SIG-M5 treated with dmso at 0.1 percent for 504 hours (cell line): ENCODE measurements at regions not wholly inside any gene's neighbourhood (a gene's known extent, or its start where the extent isn't known, plus 50 kb on each side); places are given as distances from the start of the nearest gene placed in this dataset.
"Not testable (repeated sequence)": the region's sequence is repeated elsewhere in the genome, so short reads cannot be mapped to it uniquely, and the experiment has no call there.

Experiments used
- DNase-seq: peaks from one replicate; lab custom pipeline; 2025; ENCODE audit not compliant: unreplicated experiment; lab: John Stamatoyannopoulos, UW

GRCh38 chr4:9110700-9111099 is 59.5 kb upstream of the FAM90A26 start:
- not testable (repeated sequence) for DNase-seq

GRCh38 chr4:9103148-9103524 is 67.1 kb upstream of the FAM90A26 start:
- DNase-seq: not testable (repeated sequence)

GRCh38 chr4:9102471-9103147 is 67.6 kb upstream of the FAM90A26 start:
- peak; percentile 10 for DNase-seq

- DNase-seq: not testable (repeated sequence)
These were observed 73.9 kb upstream of the FAM90A26 start for GRCh38 chr4:9096330-9096729.

GRCh38 chr4:9078796-9079195 is 91.4 kb upstream of the FAM90A26 start:
- DNase-seq: not testable (repeated sequence)

- DNase-seq: not testable (repeated sequence)
These were observed 93.2 kb upstream of the FAM90A26 start for GRCh38 chr4:9076974-9077373.

- DNase-seq: not testable (repeated sequence)
These were observed 93.7 kb upstream of the FAM90A26 start for GRCh38 chr4:9076486-9076885.

GRCh38 chr4:9073371-9073770 is 96.8 kb upstream of the FAM90A26 start:
- DNase-seq: not testable (repeated sequence)

- DNase-seq: not testable (repeated sequence)
These were observed 97.5 kb upstream of the FAM90A26 start for GRCh38 chr4:9072521-9073220.

GRCh38 chr4:9067923-9068322 is 102.3 kb upstream of the FAM90A26 start:
- not testable (repeated sequence) for DNase-seq

GRCh38 chr4:9063612-9064011 is 106.6 kb upstream of the FAM90A26 start:
- DNase-seq: not testable (repeated sequence)

- DNase-seq: not testable (repeated sequence)
These were observed 145.3 kb upstream of the FAM90A26 start for GRCh38 chr4:9024866-9025265.

- not testable (repeated sequence) for DNase-seq
These were observed 138.2 kb upstream of the HMX1 start for GRCh38 chr4:9009792-9010191.

- not testable (repeated sequence) for DNase-seq
These were observed 136.8 kb upstream of the HMX1 start for GRCh38 chr4:9008407-9008806.

GRCh38 chr4:9001153-9001552 is 129.5 kb upstream of the HMX1 start:
- DNase-seq: not testable (repeated sequence)

GRCh38 chr4:9000505-9001001 is 128.9 kb upstream of the HMX1 start:
- DNase-seq: not testable (repeated sequence)

- DNase-seq: not testable (repeated sequence)
These were observed 121.3 kb upstream of the HMX1 start for GRCh38 chr4:8992981-8993380.

- not testable (repeated sequence) for DNase-seq
These were observed 119.8 kb upstream of the HMX1 start for GRCh38 chr4:8991449-8991848.

GRCh38 chr4:8990341-8990740 is 118.7 kb upstream of the HMX1 start:
- not testable (repeated sequence) for DNase-seq

GRCh38 chr4:8985786-8986185 is 114.1 kb upstream of the HMX1 start:
- not testable (repeated sequence) for DNase-seq

- DNase-seq: not testable (repeated sequence)
These were observed 113.0 kb upstream of the HMX1 start for GRCh38 chr4:8984641-8985040.

- DNase-seq: not testable (repeated sequence)
These were observed 112.3 kb upstream of the HMX1 start for GRCh38 chr4:8983921-8984320.
